ENCODE measurements at regions not wholly inside any gene's neighbourhood (a gene's known extent, or its start where the extent isn't known, plus 50 kb on each side); places are given as distances from the start of the nearest gene placed in this dataset.
"Not testable (repeated sequence)": the region's sequence is repeated elsewhere in the genome, so short reads cannot be mapped to it uniquely, and the experiment has no call there.

DNA sequence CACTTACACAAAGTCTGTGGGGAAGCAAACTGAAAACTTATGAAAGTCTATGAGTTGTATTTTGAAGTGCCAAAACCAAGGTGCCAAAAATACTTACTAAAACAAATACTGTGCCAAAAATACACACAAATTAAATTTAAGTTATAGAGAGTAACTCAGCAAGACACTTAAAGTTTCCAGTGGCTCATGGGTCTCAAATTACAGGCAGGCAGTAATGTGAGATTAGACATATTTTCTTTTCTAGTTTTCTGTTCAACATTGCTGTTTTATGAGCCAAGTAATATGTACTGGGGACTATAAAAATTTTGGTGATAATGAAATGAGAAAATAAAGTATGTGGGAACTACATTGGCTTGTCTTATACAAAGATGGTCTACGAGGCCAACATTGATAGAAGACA, 172.2 kb upstream of the SNX2 start:
- DNase-seq = no peak

- no peak for DNase-seq
Observed at GRCh38 chr5:122605236-122605635, 169.6 kb upstream of the SNX2 start.

DNA sequence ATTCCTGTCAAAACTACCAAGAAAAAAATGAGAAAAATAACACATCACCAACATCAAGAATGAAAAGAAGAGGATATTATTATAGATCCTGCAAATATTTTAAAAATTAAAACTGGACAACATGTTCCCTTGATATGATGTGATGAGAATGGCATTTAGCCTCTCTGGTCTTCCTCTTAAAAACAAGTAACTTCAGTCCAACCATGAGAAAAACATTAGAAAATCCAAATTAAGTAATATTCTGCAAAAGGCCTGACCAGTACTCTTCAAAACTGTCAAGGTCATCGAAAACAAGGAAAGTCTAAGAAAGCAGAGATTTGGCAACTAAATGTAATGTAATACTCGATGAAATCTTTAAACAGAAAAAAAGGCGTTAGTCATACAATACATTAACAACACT, 167.1 kb upstream of the SNX2 start:
- no peak for DNase-seq

- no peak for DNase-seq
Observed at GRCh38 chr5:122608222-122608621, 166.7 kb upstream of the SNX2 start.

DNA sequence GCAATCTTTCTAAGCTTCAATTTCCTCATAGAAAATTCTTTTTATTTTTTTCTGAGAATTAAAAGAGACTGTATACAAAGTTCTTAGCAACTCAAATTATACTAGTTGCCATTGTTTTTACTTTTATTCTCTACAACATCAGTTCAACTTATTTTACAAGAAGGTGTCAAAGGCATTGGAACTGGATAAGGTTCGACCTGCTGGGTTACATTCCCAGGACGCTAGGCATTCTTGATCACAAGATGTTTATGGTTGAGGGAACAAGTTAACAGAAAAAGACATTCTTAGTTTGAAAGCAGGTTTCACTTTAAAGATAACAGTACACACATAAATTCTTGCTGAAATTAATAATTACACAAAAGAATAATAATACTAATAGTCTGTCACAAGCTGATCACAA, 163.5 kb upstream of the SNX2 start:
- DNase-seq = no peak

- no peak for DNase-seq
Observed at GRCh38 chr5:122612901-122613300, 162.0 kb upstream of the SNX2 start.

DNA sequence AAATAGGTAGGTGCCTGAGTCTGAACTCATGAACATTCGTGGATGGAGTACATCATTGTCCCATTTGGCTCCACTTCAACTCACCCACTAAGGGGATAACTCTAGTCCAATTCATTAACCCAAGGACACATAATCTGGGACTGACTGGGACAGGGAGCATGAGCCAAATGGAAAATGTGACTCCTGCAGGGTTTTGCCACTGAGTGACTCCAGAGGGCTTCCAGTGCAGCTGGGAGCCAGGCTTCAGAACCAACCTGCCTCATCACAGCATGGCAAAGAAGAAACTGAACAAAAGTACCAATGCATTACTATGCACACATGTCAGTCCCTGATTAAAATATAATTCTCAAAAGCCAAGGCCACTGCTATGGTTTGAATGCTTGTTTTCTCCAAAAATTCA, 159.7 kb upstream of the SNX2 start:
- DNase-seq = no peak

GRCh38 chr5:122615832-122616231, 159.0 kb upstream of the SNX2 start:
- DNase-seq = no peak

GRCh38 chr5:122618046-122618445, 156.8 kb upstream of the SNX2 start:
- DNase-seq = not testable (repeated sequence)

- DNase-seq = not testable (repeated sequence)
Observed at GRCh38 chr5:122620768-122621167, 154.1 kb upstream of the SNX2 start.

DNA sequence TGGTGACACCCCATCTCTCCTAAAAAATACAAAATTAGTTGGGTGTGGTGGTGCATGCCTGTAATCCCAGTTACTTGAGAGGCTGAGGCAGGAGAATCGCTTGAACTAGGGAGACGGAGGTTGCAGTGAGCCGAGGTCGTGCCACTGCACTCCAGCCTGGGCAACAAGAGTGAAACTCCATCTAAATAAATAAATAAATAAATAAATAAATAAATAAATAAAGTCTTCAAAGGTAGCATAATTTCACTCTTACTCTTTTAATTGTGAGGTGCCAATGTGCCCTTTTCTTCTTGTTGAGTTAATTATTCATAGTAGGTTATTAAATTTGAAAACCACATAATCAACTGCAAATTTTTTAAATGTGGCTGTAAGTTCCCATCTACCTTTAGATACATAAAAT, 146.2 kb upstream of the SNX2 start:
- not testable (repeated sequence) for DNase-seq

- no peak for DNase-seq
Observed at GRCh38 chr5:122629121-122629677, 145.7 kb upstream of the SNX2 start.

GRCh38 chr5:122638581-122638980, 136.3 kb upstream of the SNX2 start:
- no peak for DNase-seq

- no peak for DNase-seq
Observed at GRCh38 chr5:122639033-122639432, 135.8 kb upstream of the SNX2 start.

DNA sequence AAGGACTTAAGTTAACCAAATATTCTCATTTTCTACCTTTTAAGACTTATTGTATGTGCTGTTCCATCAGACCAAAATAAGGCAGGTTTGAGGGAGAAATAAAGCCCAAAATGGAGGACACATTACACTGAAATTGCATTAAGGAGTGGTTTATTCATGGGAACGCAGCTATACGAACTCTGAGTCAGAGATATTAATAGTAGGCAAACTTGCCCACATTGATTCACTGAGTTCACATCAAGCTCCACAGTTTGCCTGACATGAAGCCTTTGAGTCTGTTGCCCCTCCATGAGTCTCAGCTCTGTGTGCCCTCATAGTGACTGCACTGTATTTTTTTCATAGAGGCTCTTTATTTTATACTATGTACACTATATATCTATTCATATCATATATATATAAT, 135.0 kb upstream of the SNX2 start:
- no peak for DNase-seq

GRCh38 chr5:122649080-122649479, 125.8 kb upstream of the SNX2 start:
- no peak for DNase-seq

GRCh38 chr5:122653087-122654017, 121.5 kb upstream of the SNX2 start:
- DNase-seq = no peak

GRCh38 chr5:122656160-122656559, 118.7 kb upstream of the SNX2 start:
- DNase-seq = no peak

DNA sequence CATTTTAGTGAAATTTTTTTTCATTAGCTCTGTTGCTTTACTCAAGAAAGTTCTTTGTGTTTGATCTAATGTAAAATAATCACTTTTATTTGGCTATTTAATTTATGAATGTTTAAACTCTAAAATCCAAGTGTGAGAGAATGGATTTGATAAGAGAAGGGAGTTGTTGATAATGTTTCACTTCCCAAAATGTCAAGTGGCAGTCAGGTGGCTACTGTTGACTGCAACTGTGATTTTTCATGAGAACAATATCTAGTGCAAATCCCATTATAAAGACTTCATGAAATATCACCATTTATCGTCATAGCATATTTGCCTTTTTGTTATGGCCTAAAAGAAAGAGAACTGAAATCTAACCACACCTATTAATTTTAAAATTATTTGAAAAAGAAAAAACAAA, 118.3 kb upstream of the SNX2 start:
- no peak for DNase-seq

- DNase-seq = no peak
Observed at GRCh38 chr5:122661496-122662180, 113.2 kb upstream of the SNX2 start.

DNA sequence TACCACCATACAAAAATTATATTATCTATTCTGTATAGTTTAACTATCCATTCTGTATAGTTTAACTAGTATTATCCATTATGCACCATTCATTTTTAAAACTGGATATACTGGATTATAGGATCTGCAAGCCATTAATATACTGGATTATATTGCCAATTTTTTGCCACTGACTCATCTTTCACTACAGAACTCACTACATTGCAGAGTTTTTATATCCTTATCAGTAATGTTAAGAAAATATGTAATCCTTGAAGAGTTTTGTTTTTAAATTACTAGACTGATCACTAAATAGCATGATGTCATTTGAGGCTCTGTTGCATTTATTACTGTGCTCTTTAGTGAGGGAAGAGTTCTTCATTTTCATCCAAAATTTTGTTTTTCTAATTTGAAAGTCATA, 109.8 kb upstream of the SNX2 start:
- DNase-seq = no peak

DNA sequence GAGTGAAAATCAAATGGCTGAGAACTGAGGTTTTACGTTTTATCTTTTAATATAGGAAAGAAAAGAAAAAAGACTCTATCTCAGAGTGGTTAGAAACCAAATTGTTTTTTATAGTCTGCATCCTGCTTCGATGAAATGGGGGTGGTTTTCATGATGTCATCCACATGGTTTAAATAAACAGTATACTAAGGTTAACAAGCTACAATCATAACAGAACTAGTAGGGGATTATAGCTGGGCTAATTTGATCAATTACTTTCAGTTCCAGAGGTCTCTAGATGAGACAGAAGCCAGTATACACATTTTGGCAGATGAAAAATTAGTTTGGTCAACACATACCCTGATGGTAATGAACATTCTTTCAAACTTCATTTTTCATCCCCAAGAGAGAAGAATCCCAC, 106.3 kb upstream of the SNX2 start:
- DNase-seq = no peak

- not testable (repeated sequence) for DNase-seq
Observed at GRCh38 chr5:122669709-122670108, 105.2 kb upstream of the SNX2 start.

GRCh38 chr5:122673343-122673742, 101.5 kb upstream of the SNX2 start:
- no peak for DNase-seq
